HG03064 (cell line): ENCODE measurements at regions not wholly inside any gene's neighbourhood (a gene's known extent, or its start where the extent isn't known, plus 50 kb on each side); places are given as distances from the start of the nearest gene placed in this dataset.

ENCODE experiments used
- ATAC-seq: cut with Tn5 transposase; IDR thresholded peaks from one replicate; pipeline ENCODE4 v1.9.1; 2021; ENCODE audit warnings: low read depth; ENCODE audit not compliant: unreplicated experiment

DNA sequence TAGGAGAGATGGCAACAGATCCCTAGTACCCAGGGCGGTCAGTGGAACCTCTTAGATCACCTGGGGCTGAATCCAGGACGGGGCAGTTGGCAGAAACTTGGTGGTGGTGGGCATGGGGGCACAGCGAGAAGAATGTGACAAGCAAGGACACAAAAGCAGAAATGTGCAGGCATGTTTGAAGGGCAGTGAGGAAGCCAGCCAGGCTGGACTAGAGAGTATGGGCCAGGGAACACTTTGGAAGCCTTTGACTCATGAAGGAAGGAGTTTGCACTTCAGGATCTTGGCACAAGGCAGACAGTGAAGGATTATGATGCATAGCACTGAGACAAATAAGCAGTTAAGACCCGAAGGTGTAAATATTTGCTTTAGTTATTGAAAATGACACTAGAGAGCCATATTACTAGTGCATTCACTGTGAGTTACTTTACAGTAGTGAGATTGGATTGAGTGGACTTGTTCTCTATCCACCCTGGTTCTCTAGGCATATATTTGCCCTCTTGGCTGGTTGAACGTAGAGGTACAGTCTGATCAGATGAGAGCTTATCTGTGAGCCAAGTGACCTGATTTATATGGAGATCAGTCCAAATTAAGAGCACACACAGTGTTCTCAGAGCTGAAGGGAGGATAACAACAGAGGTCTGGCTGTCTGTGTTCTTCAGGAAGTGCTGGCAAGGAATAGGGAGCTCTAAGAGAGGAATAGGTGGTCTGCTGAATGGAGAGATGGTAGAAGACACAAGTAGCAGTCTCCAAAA is 210.4 kb downstream of the SNX19 start:
- no peak for ATAC-seq

DNA sequence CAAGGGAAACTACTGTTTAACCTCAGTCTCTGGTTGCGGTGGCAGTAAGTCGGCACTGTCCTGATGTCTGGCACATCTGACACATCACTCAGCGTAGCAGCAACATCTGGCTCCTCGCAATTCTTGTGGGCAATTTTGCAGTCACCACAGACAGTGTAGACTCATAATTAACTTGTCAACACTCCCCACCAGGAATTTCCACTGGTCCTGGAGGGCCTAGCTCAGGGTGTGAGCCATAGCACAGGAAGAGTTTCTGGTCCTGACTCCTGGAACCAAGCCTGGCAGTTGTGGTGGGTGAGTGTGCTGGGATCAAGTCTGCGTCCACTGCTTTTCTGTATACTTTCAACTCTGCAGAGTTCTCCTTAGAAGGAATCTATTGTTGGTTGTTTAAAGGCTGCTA is 209.7 kb downstream of the SNX19 start:
- no peak for ATAC-seq

DNA sequence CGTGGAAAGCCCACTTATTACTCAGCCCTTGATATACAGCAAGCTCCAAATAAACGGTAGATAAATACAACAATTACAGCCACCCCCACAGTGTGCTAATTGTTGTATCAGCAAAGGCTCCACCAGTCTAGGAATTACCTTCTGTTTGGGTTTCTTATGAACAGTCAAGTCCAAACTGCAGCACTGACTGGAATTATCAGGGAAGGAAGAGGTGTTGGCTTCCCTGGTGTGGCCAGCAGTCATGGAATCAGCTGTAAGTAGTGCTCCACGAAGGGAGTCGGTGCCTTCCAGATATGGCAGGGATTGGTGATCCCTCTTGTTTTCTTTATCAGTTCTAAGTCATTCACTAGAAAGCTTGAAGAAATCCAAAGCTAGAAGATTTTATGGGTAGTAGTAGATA is 209.1 kb downstream of the SNX19 start:
- ATAC-seq = no peak

DNA sequence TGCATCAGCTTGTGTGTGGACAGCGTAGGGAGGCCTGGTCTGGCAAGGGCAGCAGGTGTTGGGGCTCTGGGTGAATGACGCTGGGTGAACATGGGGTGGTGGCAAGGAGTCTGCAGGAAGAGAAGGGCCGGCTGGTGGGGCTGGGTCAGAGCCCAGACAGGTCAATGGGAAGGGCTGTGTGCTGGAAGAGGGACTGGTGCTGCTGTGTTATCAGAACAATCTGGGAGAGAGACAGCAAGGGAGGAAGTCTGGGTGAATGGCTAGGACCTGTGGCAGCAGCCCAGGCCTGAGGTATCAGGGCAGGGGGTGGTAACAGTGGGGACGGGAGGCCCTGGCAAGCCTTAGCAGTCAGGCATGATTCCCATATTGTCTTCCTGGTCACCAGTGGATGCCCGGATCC is 206.7 kb downstream of the SNX19 start:
- ATAC-seq = no peak

DNA sequence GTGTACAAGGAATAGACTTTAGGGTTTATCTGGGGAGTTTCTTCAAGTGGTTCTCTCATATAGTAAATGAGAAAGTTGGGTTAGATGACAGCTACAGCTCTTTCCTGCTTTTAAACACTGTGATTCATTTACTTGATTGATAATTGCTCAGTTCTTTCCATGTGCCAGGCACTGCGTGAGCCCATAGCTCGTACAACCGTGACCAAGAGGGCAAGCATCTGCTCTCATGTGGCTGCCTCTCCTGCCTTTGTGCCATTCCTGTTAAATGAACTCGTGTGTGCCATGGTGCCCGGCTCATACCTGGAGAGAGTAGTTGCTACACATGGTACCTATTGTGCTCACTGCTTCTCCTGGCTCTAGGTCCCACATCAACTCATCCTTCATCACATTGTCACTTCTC is 206.3 kb downstream of the SNX19 start:
- ATAC-seq = no peak

DNA sequence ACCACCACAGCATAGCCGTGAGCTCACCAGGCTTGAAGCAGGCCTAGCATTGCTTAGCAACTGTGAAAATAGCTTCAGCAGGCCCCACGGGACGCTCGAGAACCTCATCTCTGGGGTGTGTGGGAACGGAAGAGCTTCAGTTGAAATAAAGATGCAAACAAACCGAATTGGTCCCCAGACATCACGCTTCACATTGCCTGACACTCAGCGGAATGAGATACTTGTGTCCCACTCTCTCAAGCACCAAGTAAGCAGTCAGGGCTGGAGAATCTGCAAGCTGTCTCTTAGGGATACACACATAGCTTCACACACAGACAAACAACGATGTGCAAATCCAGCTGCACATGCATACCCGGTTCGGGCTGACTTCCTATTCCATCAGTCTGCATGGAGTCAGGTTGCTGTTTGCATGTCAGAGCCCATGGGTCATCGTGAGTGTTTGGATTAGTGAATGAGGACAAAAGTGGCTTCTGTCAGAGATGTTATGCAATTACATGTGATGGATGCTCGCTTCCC is 205.7 kb downstream of the SNX19 start:
- ATAC-seq = no peak

DNA sequence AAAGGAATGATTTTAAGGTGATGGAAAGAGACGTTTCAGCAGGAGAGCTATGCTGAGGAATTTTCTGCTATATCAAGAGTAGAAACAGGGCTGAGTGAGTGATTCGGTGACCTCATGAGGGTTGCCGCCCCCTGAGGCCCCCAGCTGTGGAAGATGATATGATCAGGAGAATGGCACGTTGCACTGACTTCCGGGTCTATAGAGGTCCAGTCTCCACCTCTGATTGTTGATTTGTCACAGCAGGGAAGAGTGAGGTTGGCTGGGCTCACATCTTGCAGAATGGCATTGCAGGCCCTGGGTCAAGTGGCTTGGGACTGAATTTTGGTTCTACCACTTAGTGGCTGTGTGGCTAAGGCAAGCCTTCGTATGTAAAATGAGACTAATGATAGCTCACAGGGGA is 205.1 kb downstream of the SNX19 start:
- ATAC-seq = no peak

DNA sequence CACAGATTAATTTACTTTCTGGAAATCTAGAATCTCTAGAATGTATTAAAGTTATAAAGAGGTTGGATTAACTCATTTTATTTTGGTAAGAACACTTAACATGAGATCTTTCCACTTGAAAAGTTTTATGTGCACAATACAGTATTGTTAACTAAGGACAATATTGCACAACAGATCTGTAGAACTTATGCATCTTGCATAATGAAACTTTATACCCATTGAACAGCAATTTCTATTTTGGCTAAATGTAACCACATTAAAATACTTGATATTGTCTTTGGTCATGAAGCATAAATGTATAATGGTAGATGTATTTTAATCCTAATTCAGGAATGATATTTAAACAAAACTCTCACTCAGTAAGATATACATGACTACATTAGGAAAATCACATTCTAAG is 203.8 kb downstream of the SNX19 start:
- no peak for ATAC-seq

DNA sequence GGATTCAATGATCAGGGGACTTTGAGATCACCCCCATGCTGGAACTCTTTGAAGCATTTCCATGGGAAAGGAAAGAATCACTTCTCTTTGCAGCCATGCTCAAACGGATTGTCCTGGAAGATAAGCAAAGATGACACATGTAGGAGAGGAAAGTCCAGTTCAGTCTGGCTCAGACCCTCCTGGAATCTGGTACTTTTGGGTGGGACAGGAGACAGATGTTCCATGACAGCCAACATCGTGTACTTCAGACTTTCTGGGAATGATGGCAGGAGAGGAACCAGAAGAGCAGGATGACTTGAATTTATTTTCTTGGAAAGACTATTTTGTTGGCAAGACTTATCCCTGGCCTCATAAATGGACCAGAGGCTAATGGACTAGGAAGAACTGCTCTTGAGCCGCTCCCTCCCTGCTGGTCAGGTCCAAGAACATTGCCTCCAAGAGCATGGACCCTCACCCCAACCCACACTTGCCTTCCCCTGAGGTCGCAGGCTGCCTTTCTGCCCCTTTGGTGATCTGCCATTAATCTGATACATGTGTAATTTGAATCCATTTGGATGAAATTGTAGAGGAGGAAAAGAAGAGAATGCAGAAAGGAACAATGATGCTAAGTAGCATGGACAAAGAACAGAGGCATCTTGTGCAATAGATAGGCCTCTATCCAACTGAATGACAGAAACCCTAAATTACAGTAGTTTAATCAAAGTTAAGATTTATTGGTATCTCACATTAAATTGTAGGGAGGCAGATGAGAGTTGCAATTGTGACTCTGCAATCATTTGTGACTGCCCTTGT is 201.0 kb downstream of the SNX19 start:
- no peak for ATAC-seq

DNA sequence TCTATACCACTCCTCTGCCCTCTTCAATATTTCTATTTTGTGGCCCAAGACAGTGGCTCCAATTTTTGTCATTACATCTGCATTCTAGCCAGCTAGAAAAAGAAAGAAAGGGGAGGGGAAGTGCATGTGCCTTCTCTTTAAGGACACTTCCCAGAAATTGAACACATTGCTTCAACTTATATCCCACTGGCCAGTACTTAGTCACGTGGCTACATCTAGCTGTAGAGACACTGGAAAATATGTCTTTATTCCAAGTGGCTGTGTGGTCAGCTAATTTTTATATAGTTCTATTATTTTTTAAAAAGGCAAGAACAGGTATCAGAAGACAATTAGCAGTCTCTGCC is 200.4 kb downstream of the SNX19 start:
- no peak for ATAC-seq

DNA sequence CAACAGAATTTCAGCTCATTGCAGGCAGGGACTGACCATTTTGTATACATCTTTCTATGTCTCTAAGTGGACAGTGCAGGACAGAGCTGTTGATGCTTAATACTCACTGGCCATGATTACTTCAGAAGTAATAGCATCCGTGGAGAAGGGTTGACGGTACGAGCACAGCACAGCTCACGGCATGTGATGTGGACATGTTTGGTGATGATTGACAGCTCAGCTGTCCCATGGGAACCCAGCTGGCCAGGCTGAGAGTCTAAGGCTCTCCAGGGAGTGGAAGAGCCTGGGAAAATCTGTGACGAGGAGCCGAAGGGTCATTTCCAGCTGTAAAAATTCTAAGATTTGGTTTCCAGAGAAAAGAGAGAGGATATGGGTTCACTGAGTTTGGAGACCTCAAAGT is 198.2 kb downstream of the SNX19 start:
- ATAC-seq = no peak

DNA sequence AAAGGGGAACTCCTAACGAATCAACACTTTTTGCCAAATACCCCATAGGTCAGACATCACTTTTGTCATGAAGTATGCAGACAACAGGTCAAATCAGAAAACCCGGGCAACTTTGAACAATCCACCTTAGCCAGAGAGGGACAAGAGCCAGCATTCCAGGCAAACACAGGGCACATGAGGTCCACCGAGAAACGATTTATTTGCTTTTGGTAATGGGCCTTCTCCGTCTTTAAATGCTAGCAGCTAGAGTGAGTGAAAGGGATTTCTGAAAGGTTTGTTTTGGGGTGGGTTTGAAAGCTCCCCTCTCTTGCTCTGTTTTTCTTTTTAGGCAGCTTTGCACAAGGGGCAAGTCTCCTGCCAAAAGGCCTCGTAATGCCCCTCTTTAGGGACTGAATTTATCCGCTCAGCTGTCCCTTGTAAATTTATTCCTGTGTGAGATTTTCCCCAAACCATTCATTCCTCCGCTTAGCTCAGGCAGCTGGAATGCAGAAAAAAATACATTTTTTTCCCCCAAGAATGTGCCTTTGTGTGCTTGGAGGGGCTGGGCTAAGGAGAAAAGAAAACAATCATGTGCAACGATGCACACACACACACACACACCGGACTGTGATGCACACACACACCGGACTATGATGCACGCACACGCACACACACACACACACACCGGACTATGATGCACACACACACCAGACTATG is 196.9 kb downstream of the SNX19 start:
- no peak for ATAC-seq

DNA sequence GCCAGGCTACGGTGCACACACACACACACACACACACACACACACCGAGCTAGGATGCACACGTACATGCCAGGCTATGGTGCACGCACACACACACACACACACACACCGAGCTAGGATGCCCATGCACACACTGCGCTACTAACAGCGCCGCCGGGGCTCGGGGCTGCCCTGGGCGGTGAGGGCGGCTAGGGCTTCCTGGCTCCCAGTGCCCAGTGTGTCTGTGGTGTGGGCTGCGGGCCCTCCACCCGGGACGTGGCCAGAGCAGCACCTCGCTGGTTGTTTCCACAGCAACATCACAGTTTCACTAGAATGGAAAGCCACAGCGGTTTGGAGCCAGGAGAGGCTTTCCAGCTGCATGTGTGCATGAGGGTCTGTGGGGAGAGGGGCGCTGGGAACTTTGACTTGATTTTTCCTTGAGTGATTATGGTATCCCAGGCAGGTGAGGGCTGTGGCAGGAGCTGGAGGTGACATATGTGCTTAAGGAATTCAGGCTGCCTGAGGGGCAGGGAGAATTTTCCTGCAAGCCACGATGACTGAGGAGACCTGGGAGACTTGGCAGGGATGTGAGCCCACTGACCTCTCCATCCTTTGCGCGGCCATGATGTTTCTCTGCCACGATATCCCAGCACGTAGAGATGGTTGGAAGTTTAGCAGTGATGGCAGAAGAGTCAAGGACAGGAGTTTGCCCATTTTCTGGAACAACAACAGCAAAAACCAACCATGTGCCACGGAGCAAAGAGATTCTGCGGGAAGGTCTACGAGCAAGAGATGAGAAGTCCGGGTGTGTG is 195.9 kb downstream of the SNX19 start:
- ATAC-seq = no peak

DNA sequence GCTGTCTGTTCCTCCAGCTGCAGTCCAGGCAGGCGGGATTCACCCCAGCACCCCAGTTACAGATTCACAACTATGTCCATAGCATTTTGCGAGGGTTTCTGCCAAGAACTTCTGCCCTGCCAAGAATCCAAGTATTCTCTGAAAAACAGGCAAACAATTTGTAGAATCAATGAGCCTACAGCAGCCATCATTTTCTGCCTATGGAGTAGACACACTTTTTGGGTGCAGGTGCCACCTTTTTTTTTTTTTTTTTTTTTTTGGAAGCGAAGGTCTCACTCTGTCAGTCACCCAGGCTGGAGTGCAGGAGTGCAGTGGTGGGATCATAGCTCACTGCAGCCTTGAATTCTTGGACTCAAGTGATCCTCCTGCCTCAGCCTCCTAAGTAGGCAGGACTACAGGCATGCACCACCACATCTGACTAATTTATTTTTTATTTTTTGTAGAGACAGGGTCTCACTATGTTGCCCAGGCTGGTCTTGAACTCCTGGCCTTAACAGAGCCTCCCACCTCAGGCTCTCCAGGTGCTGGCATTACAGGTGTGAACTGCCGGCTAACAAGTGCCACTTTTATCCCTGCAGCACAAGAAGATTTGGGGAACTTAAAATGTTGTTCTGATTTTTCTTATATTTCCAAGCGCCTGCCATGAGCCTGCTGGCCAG is 195.1 kb downstream of the SNX19 start:
- ATAC-seq = no peak

DNA sequence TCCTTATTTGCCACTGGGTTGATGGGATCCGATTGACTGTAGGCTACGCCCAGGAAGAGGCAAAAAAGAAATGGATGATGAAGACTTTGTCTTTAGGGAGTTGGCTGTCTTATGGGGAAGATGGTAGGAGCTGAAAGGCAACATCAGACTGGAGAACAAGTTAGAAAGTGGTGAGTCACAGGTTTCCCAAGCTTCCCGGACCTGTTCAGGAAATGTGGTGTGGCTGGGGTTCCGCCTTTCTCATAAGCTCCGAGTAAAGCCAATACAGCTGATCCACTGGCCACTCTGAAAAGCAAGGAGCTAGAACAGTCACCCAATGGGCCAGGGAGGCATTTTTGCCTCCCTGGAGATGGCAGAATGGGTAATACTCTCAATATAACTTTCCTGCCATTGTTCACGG is 194.5 kb downstream of the SNX19 start:
- no peak for ATAC-seq

DNA sequence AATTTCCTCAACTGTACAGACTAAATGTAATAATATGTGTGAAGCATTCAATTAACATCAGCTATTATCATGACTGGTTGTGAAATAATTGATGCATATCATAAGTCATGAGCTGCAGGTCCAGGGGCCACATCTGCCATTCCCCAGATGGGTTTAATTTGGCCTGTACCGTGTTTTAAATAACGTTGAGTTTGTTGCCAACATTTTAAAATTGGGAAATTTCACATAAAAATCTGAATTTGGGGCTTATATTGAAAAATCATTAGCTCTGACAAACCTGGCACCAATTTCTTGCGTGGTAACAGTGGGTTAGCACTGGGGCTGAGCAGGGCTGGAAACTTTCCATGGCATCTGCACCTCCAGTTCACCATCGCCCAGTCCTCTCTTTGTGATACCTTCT is 193.9 kb downstream of the SNX19 start:
- ATAC-seq = no peak

DNA sequence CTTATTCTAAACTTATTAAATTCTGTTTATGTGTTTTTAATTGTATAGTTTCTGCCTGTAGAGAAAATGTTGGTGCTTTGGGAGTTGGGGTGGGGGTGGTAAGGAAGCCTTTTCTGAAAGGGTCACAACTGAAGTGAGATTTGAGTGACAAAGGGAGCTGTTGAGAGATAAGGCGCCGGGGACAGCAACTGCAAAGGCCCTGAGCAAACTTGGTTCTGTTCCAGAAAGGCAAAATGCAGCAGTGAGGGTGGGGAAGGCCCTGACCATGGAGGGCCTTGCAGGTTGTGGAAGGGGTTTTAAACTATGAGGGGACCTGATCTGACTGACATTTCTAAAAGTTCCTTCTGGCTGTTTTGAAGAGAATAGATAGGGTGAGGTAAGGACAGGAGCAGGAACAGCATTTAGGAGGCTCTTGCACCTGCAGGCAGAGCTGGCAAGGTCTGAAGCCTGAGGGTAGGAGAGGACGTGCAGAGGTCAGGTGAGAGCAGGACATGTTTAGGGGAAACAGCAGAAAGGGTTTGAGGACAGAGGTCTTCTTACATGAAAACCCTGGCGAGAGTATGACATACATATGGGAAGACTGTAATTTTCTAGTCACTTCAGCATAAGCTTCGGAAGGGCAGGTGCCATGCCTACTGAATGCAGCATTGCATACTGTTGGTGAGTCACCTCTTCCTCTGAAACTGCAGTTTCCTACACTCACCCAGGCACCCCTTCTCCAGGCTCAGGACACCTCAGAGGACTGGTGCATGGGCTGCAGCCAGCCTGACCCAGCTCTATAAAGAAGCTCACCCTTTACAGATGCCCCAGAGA is 190.7 kb downstream of the SNX19 start:
- no peak for ATAC-seq

DNA sequence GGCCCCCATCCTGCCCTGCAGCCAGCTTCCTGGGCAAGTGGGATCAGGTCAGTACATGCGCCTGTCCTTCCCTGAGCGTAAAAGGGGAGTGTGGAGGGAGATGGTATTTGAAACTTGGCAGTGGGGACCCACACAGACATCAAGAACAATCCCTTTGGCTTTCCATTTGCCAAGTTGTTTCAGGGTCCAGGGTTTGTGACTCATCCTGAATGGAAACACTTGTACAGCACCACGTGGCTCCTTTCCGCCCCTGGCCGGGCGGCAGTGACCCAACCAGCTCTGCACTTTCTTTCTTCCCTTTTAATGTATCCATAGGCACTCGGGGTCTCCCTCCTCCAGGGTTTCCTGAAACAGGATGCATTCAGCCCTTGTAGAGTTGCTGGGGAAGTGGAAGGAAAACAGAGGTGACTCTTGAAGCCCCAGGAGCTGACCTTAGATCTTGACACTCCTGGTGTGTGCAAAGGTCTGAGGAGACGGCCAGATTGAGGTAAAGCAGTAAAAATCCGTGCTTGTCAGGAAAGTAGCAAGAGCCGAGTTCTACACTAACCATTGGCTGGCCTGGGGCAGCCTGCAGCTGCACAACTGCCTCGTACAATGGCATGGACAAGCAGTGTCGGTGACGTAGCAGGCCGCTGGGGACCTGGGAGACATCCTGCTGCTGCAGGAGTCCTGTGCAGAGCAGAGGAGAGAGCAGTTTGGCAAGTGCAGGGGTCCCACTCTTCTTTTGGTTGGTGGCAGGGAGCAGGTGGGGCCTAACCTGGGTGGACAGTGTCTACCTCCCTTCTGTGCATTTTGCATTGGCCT is 189.8 kb downstream of the SNX19 start:
- ATAC-seq = no peak
